VCaP (cell line): ENCODE measurements at regions not wholly inside any gene's neighbourhood (a gene's known extent, or its start where the extent isn't known, plus 50 kb on each side); places are given as distances from the start of the nearest gene placed in this dataset.
"Not testable (repeated sequence)": the region's sequence is repeated elsewhere in the genome, so short reads cannot be mapped to it uniquely, and the experiment has no call there.

Source experiments
- H3K27ac ChIP-seq: fragments of 450-650 bp; 2 replicates; pipeline ENCODE4 v1.5.1; 2017
- CTCF ChIP-seq: fragments of 450-650 bp; conservative IDR thresholded peaks from 2 replicates; pipeline ENCODE4 v1.5.1; 2017; ENCODE audit warnings: mild to moderate bottlenecking, moderate library complexity

GRCh38 chr2:182605166-182605565 lies 110.9 kb upstream of the DNAJC10 start:
- no peak for TF ChIP-seq CTCF
- no peak overlapping the region for H3K27ac ChIP-seq

DNA sequence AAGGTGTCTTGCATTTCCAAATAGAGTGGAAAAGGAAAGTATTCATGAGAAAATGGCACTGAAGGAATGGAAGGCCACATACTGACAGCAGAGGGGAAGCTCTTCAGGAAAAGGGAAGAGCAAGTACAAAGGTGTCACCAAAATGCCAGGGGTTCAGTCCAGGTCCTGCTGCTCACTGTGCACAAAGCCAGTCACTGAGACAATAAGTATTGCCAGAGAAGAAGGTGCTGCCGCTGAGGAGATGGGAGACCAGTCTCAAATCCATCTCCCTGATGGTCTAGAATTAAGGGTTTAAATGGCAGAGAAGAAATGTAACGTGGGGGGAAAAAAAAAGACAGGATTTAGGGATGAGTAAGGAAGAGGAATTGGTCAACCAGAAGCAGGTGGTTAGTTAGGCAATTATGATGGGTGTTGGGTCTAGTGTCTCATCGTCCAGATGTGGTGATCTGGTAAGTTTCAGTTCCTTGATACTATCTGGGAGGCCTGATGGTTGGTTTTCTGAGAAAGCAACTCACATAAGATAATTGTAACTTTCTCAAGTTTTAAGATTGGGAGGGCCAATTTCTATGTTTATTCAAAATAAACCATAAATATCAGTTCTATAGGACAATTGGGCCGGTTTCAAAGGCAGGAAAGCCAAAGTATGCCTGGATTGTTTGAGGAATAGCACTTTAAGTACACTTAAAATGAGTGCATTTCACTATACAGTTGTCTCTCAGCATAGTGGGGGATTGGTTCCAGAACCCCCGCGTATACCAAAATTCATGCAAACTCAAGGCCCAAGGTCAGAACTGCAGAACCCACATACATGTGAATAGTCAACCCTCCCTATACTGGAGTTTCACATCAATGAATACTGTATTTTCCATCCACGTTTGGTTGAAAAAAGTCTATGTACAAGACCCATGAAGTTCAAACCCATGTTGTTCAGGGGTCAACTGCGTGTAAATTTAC lies 109.1 kb upstream of the DNAJC10 start:
- no peak for TF ChIP-seq CTCF

GRCh38 chr2:182608181-182608845 lies 107.7 kb upstream of the DNAJC10 start:
- no peak for TF ChIP-seq CTCF

More for the DNA sequence above, 109.1 kb upstream of the DNAJC10 start:
- no peak overlapping the region for H3K27ac ChIP-seq

DNA sequence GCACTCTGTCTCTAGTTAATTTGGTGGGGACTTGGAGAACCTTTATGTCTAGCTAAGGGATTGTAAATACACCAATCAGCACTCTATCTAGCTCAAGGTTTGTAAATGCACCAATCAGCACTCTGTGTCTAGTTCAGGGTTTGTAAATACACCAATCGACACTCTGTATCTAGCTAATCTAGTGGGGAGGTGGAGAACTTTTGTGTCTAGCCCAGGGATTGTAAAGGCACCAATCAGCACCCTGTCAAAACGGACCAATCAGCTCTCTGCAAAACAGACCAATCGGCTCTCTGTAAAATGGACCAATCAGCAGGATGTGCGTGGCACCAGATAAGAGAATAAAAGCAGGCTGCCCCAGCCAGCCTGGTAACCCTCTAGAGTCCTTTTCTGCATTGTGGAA lies 107.1 kb upstream of the DNAJC10 start:
- H3K27ac ChIP-seq: not testable (repeated sequence)

More at GRCh38 chr2:182608181-182608845, 107.7 kb upstream of the DNAJC10 start:
- H3K27ac ChIP-seq: no peak overlapping the region

- no peak overlapping the region for H3K27ac ChIP-seq
- TF ChIP-seq CTCF: no peak
Measured at GRCh38 chr2:182610231-182610630, 105.8 kb upstream of the DNAJC10 start.

- H3K27ac ChIP-seq: no peak overlapping the region
- TF ChIP-seq CTCF: no peak
Measured at GRCh38 chr2:182611009-182611408, 105.0 kb upstream of the DNAJC10 start.

DNA sequence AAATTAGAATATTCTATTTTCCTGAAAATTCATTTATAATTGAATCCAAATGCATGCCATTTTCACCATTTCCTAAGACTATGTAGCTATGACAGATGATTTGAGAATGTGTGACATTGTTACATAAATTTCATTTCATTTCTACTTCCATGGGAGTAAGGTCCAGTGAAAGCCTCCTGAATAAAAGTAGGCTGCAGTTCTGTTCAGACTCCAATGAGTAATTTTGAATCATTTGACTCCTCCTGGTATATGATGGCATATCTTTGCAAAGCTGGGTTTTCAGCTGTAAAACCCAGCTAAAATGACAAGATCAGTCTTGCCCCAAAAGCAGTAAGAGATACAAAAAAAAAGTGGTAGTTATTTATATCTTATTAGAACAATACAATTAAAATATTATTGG lies 101.0 kb upstream of the DNAJC10 start:
- H3K27ac ChIP-seq: no peak overlapping the region
- TF ChIP-seq CTCF: no peak
